NB4 (cell line): ENCODE measurements at regions not wholly inside any gene's neighbourhood (a gene's known extent, or its start where the extent isn't known, plus 50 kb on each side); places are given as distances from the start of the nearest gene placed in this dataset.
"Not testable (repeated sequence)": the region's sequence is repeated elsewhere in the genome, so short reads cannot be mapped to it uniquely, and the experiment has no call there.

Experiments
- DNase-seq: peaks from one replicate; pipeline ENCODE4 v3.0.0; 2010; ENCODE audit warnings: low read depth
- H3K4me3 ChIP-seq: one replicate; pipeline ENCODE4 v1.5.1; 2011; ENCODE audit warnings: mild to moderate bottlenecking, low read depth, low read length, moderate library complexity
- CTCF ChIP-seq: IDR thresholded peaks from one replicate; pipeline ENCODE4 v1.5.1; 2012; ENCODE audit warnings: low read depth, low read length
- MYC ChIP-seq: IDR thresholded peaks from 2 replicates; pipeline ENCODE4 v1.6.1; 2011; ENCODE audit warnings: low read depth, low read length
- POLR2A ChIP-seq: IDR thresholded peaks from 2 replicates; pipeline ENCODE4 v1.6.1; 2011; ENCODE audit warnings: mild to moderate bottlenecking; ENCODE audit not compliant: insufficient read length; ENCODE audit errors: extremely low read depth
- TF ChIP-seq, protein P1 (sequence below): IDR thresholded peaks from 2 replicates; pipeline ENCODE4 v1.6.1; 2011; ENCODE audit warnings: low read depth, low read length

GRCh38 chr2:48232351-48232750 is 82.1 kb upstream of the FOXN2 start:
- TF ChIP-seq MYC (no peak), CTCF (no peak), POLR2A (no peak)
- TF ChIP-seq, protein P1, sequence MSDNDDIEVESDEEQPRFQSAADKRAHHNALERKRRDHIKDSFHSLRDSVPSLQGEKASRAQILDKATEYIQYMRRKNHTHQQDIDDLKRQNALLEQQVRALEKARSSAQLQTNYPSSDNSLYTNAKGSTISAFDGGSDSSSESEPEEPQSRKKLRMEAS: no peak
- no peak overlapping the region for H3K4me3 ChIP-seq
- no peak for DNase-seq

GRCh38 chr2:48233005-48233404 is 81.5 kb upstream of the FOXN2 start:
- H3K4me3 ChIP-seq: no peak overlapping the region
- TF ChIP-seq, protein P1: no peak
- TF ChIP-seq POLR2A (no peak), CTCF (no peak), MYC (no peak)
- DNase-seq: no peak

GRCh38 chr2:48233824-48234223 is 80.7 kb upstream of the FOXN2 start:
- DNase-seq, H3K4me3 ChIP-seq: not testable (repeated sequence)

DNA sequence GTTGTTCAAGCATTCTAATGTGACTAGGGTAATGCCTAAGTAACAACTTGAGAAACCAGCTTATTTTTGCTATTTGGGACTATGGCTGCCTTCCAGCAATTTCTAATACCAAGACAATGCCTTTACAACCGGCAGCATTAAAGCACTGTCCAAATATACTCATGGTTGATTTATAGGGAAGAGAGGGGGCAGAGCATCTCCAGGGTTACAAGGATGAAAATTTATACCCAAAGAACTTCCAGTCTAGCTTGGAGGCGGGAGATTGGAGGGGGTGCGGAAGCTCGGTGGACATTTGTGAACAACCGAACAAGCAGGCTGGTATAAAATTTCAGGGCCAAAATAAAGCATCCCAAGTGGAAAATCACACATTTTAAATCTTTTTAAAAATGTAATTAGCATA is 79.4 kb upstream of the FOXN2 start:
- DNase-seq: no peak
- H3K4me3 ChIP-seq: no peak overlapping the region
- TF ChIP-seq POLR2A (no peak), MYC (no peak), CTCF (no peak)
- TF ChIP-seq, protein P1: no peak

DNA sequence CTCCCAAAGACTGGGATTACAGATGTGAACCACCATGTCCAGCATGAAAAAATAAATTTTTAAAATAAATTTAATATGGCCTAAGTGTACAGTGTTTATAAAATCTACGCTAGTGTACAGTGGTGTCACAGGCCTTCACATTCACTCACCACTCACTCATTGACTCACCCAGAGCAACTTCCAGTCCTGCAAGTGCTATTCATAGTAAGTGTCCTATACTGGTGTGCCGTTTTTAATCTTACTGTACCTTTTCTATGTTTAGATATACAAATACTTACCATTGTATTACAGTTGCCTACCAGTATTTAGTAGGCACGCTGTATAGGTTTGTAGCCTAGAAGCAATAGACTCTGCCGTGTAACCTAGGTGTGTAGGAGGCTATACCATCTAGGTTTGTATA is 76.1 kb upstream of the FOXN2 start:
- H3K4me3 ChIP-seq: no peak overlapping the region
- TF ChIP-seq MYC (no peak), CTCF (no peak), POLR2A (no peak)
- TF ChIP-seq, protein P1: no peak
- DNase-seq: no peak

- no peak for DNase-seq
- no peak overlapping the region for H3K4me3 ChIP-seq
- TF ChIP-seq, protein P1: no peak
- no peak for TF ChIP-seq CTCF
- no peak for TF ChIP-seq MYC
- no peak for TF ChIP-seq POLR2A
Measured at GRCh38 chr2:48240912-48241311, 73.6 kb upstream of the FOXN2 start.
